Parathyroid adenoma (tissue), 2 donors: ENCODE measurements at regions not wholly inside any gene's neighbourhood (a gene's known extent, or its start where the extent isn't known, plus 50 kb on each side); places are given as distances from the start of the nearest gene placed in this dataset.

Experiments used
- H2AFZ ChIP-seq: fragments of 300-600 bp; sonication (generic); one replicate; pipeline ENCODE4 v1.7.0; 2017; ENCODE audit warnings: antibody characterized with exemption, mild to moderate bottlenecking
- H3K27ac ChIP-seq: fragments of 300-600 bp; sonication (generic); one replicate; pipeline ENCODE4 v1.7.0; 2017
- H3K27me3 ChIP-seq: fragments of 300-600 bp; sonication (generic); one replicate; pipeline ENCODE4 v1.7.0; 2017; ENCODE audit warnings: low read length; ENCODE audit not compliant: control insufficient read depth, insufficient read depth
- H3K36me3 ChIP-seq: fragments of 300-600 bp; sonication (generic); one replicate; pipeline ENCODE4 v1.7.0; 2017; ENCODE audit warnings: low read length; ENCODE audit not compliant: control insufficient read depth, insufficient read depth
- H3K4me1 ChIP-seq: fragments of 300-600 bp; sonication (generic); one replicate; pipeline ENCODE4 v1.7.0; 2017; ENCODE audit warnings: control low read depth
- H3K4me2 ChIP-seq: fragments of 300-600 bp; sonication (generic); one replicate; pipeline ENCODE4 v1.7.0; 2017; ENCODE audit warnings: low read length
- H3K4me3 ChIP-seq: fragments of 300-600 bp; sonication (generic); one replicate; pipeline ENCODE4 v1.7.0; 2017; ENCODE audit warnings: low read depth, low read length
- H3K79me2 ChIP-seq: fragments of 300-600 bp; sonication (generic); one replicate; pipeline ENCODE4 v1.7.0; 2017; ENCODE audit warnings: control low read depth
- H3K9ac ChIP-seq: fragments of 300-600 bp; sonication (generic); one replicate; pipeline ENCODE4 v1.7.0; 2017; ENCODE audit warnings: mild to moderate bottlenecking
- H3K9me3 ChIP-seq: fragments of 300-600 bp; sonication (generic); one replicate; pipeline ENCODE4 v1.7.0; 2017; ENCODE audit warnings: low read length; ENCODE audit not compliant: control insufficient read depth
- CTCF ChIP-seq: fragments of 300-600 bp; sonication (generic); IDR thresholded peaks from one replicate; pipeline ENCODE4 v1.7.0; 2017; ENCODE audit warnings: antibody characterized with exemption, mild to moderate bottlenecking
- donor health status: primary hyperparathyroidism.

GRCh38 chr11:81092522-81092921 is 1641.1 kb downstream of the FAM181B start:
- H3K79me2 ChIP-seq: no peaks in the 10 kb centered on the region
- H2AFZ ChIP-seq: no peak overlapping the region
- H3K27ac ChIP-seq: no peak overlapping the region
- H3K9ac ChIP-seq: no peak overlapping the region
- H3K4me3 ChIP-seq: no peak overlapping the region
- TF ChIP-seq CTCF: no peak
- H3K9me3 ChIP-seq: no peaks in the 10 kb centered on the region
- no peaks in the 10 kb centered on the region for H3K27me3 ChIP-seq
- no peaks in the 10 kb centered on the region for H3K4me1 ChIP-seq
- H3K4me2 ChIP-seq: no peak overlapping the region
- H3K36me3 ChIP-seq: no peaks in the 10 kb centered on the region

GRCh38 chr11:81089242-81089641 is 1644.4 kb downstream of the FAM181B start:
- no peak overlapping the region for H3K4me3 ChIP-seq
- no peaks in the 10 kb centered on the region for H3K79me2 ChIP-seq
- no peak for TF ChIP-seq CTCF
- no peak overlapping the region for H3K27ac ChIP-seq
- no peak overlapping the region for H3K4me2 ChIP-seq
- H3K4me1 ChIP-seq: no peaks in the 10 kb centered on the region
- H3K9ac ChIP-seq: no peak overlapping the region
- no peaks in the 10 kb centered on the region for H3K9me3 ChIP-seq
- no peaks in the 10 kb centered on the region for H3K36me3 ChIP-seq
- no peaks in the 10 kb centered on the region for H3K27me3 ChIP-seq
- H2AFZ ChIP-seq: no peak overlapping the region

- no peaks in the 10 kb centered on the region for H3K27me3 ChIP-seq
- H3K79me2 ChIP-seq: no peaks in the 10 kb centered on the region
- H2AFZ ChIP-seq: no peak overlapping the region
- TF ChIP-seq CTCF: no peak
- H3K27ac ChIP-seq: no peak overlapping the region
- H3K36me3 ChIP-seq: no peaks in the 10 kb centered on the region
- no peak overlapping the region for H3K4me2 ChIP-seq
- no peak overlapping the region for H3K4me3 ChIP-seq
- H3K4me1 ChIP-seq: no peaks in the 10 kb centered on the region
- no peaks in the 10 kb centered on the region for H3K9me3 ChIP-seq
- H3K9ac ChIP-seq: no peak overlapping the region
Observed at GRCh38 chr11:81080476-81080875, 1639.6 kb upstream of the TENM4 start.

- no peaks in the 10 kb centered on the region for H3K4me1 ChIP-seq
- no peak for TF ChIP-seq CTCF
- no peaks in the 10 kb centered on the region for H3K9me3 ChIP-seq
- no peaks in the 10 kb centered on the region for H3K36me3 ChIP-seq
- no peak overlapping the region for H3K27ac ChIP-seq
- H3K27me3 ChIP-seq: no peaks in the 10 kb centered on the region
- H3K9ac ChIP-seq: no peak overlapping the region
- no peak overlapping the region for H2AFZ ChIP-seq
- H3K79me2 ChIP-seq: no peaks in the 10 kb centered on the region
- H3K4me2 ChIP-seq: no peak overlapping the region
- no peak overlapping the region for H3K4me3 ChIP-seq
Observed at GRCh38 chr11:81072273-81072672, 1631.4 kb upstream of the TENM4 start.

GRCh38 chr11:81071606-81072005 is 1630.8 kb upstream of the TENM4 start:
- no peak for TF ChIP-seq CTCF
- Histone ChIP-seq H3K79me2 (no peaks in the 10 kb centered on the region), H3K36me3 (no peaks in the 10 kb centered on the region), H3K4me3 (no peak overlapping the region), H3K9ac (no peak overlapping the region), H2AFZ (no peak overlapping the region), H3K9me3 (no peaks in the 10 kb centered on the region), H3K4me1 (no peaks in the 10 kb centered on the region), H3K27me3 (no peaks in the 10 kb centered on the region), H3K4me2 (no peak overlapping the region), H3K27ac (no peak overlapping the region)
